RWPE2 (cell line): ENCODE measurements at regions not wholly inside any gene's neighbourhood (a gene's known extent, or its start where the extent isn't known, plus 50 kb on each side); places are given as distances from the start of the nearest gene placed in this dataset.

Experiments
- ATAC-seq: fragments of 200-7000 bp; cut with Tn5 transposase; 3 replicates; pipeline ENCODE4 v1.9.1; 2021; ENCODE audit warnings: low read depth
- DNase-seq: peaks from one replicate; pipeline ENCODE4 v3.0.0-alpha.2; 2020; ENCODE audit warnings: low spot score
- H3K27ac ChIP-seq: fragments of 450-650 bp; 2 replicates; pipeline ENCODE4 v1.5.1; 2017; ENCODE audit warnings: mild to moderate bottlenecking; ENCODE audit not compliant: poor library complexity, severe bottlenecking
- H3K27me3 ChIP-seq: fragments of 250-450 bp; sonication (Bioruptor Pico); 2 replicates; pipeline ENCODE4 v1.5.1; 2021; ENCODE audit warnings: mild to moderate bottlenecking, moderate library complexity; ENCODE audit not compliant: insufficient read depth, poor library complexity, severe bottlenecking
- H3K36me3 ChIP-seq: fragments of 250-450 bp; sonication (Bioruptor Pico); 2 replicates; pipeline ENCODE4 v1.5.1; 2020; ENCODE audit warnings: low read depth, mild to moderate bottlenecking, moderate library complexity
- H3K4me1 ChIP-seq: fragments of 250-450 bp; sonication (Bioruptor Pico); 2 replicates; pipeline ENCODE4 v1.5.1; 2021; ENCODE audit warnings: mild to moderate bottlenecking, moderate library complexity; ENCODE audit not compliant: insufficient read depth, poor library complexity, severe bottlenecking
- H3K4me3 ChIP-seq: fragments of 250-450 bp; sonication (Bioruptor Pico); 2 replicates; pipeline ENCODE4 v1.5.1; 2021; ENCODE audit warnings: mild to moderate bottlenecking, moderate library complexity; ENCODE audit not compliant: severe bottlenecking
- H3K9me3 ChIP-seq: fragments of 250-450 bp; sonication (Bioruptor Pico); 2 replicates; pipeline ENCODE4 v1.5.1; 2021; ENCODE audit warnings: mild to moderate bottlenecking, moderate library complexity; ENCODE audit not compliant: severe bottlenecking
- TF ChIP-seq, protein P1 (sequence below): fragments of 450-650 bp; IDR thresholded peaks from one replicate; pipeline ENCODE4 v1.5.1; 2017; ENCODE audit warnings: mild to moderate bottlenecking, moderate library complexity; ENCODE audit not compliant: poor library complexity, severe bottlenecking

DNA sequence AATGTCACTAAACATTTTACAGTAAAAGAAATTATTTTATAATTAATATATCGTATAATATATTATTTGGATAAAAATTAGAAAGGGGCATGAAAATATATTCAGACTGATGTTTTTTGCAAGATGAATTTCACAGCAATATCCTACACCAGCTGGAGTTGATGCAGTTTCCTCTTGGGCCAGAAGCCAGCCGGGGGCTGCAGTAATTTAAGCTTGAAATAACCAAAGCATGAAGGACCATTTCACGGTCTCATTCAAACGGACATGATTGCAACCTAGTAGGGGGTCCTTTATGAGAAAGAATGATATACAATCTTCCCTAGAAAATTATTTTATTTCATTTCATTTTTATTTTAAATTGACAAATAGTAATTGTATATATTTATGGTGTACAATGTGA is 797.2 kb upstream of the PCDH9 start:
- ATAC-seq (no peak), DNase-seq (no peak)
- H3K36me3 ChIP-seq, result no peaks in the 10 kb centered on the region

DNA sequence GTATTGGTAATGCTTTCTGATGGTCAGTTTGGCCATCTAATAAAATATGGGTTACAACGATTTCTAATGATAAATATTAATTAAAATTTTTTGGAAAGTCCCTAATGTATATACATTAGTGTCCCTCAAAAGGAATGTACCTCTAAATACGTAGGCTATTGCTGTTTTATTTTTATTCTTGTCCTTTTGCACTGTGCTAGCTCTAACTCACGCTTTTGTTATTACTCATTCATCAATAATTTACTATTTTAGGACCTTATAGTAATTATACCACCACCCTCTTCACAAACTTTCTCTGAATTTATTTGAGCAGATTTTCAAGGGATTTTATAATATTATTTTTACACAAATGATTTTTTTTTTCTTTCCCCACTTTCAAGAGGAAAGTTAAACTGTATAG is 795.9 kb upstream of the PCDH9 start:
- ATAC-seq (no peak), DNase-seq (no peak)
- no peaks in the 10 kb centered on the region for H3K27me3 ChIP-seq
- no peak overlapping the region for H3K4me3 ChIP-seq
- no peaks in the 10 kb centered on the region for H3K4me1 ChIP-seq
- no peak overlapping the region for H3K27ac ChIP-seq
- TF ChIP-seq, protein P1, sequence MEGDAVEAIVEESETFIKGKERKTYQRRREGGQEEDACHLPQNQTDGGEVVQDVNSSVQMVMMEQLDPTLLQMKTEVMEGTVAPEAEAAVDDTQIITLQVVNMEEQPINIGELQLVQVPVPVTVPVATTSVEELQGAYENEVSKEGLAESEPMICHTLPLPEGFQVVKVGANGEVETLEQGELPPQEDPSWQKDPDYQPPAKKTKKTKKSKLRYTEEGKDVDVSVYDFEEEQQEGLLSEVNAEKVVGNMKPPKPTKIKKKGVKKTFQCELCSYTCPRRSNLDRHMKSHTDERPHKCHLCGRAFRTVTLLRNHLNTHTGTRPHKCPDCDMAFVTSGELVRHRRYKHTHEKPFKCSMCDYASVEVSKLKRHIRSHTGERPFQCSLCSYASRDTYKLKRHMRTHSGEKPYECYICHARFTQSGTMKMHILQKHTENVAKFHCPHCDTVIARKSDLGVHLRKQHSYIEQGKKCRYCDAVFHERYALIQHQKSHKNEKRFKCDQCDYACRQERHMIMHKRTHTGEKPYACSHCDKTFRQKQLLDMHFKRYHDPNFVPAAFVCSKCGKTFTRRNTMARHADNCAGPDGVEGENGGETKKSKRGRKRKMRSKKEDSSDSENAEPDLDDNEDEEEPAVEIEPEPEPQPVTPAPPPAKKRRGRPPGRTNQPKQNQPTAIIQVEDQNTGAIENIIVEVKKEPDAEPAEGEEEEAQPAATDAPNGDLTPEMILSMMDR, result no peak
- H3K9me3 ChIP-seq, result no peaks in the 10 kb centered on the region
- no peaks in the 10 kb centered on the region for H3K36me3 ChIP-seq

More for the DNA sequence above, 797.2 kb upstream of the PCDH9 start:
- H3K9me3 ChIP-seq, result no peaks in the 10 kb centered on the region
- H3K4me1 ChIP-seq, result no peaks in the 10 kb centered on the region
- H3K27ac ChIP-seq, result no peak overlapping the region
- H3K27me3 ChIP-seq, result no peaks in the 10 kb centered on the region
- no peak overlapping the region for H3K4me3 ChIP-seq
- TF ChIP-seq, protein P1, result no peak

DNA sequence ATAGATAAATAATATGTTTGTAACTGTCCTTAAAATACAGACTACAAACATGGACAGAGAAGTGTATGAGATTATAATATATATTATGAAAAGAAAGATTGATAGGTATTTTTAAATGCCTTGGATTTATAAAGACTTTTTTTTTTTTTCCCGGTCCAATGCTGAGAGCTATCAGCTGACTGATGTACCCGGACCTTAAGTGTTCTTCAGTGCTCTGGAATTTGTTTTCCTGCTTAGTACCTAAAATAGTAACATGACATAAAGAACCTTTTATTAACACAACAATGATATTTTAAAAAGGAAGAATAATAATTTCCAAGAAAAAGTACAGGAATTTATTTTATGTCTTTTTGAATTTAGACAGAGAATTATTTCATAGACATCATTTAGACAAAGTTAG is 795.5 kb upstream of the PCDH9 start:
- DNase-seq (no peak), ATAC-seq (no peak)
- Histone ChIP-seq H3K4me1 (no peaks in the 10 kb centered on the region), H3K4me3 (no peak overlapping the region), H3K36me3 (no peaks in the 10 kb centered on the region), H3K9me3 (no peaks in the 10 kb centered on the region), H3K27ac (no peak overlapping the region), H3K27me3 (no peaks in the 10 kb centered on the region)
- TF ChIP-seq, protein P1, result no peak

DNA sequence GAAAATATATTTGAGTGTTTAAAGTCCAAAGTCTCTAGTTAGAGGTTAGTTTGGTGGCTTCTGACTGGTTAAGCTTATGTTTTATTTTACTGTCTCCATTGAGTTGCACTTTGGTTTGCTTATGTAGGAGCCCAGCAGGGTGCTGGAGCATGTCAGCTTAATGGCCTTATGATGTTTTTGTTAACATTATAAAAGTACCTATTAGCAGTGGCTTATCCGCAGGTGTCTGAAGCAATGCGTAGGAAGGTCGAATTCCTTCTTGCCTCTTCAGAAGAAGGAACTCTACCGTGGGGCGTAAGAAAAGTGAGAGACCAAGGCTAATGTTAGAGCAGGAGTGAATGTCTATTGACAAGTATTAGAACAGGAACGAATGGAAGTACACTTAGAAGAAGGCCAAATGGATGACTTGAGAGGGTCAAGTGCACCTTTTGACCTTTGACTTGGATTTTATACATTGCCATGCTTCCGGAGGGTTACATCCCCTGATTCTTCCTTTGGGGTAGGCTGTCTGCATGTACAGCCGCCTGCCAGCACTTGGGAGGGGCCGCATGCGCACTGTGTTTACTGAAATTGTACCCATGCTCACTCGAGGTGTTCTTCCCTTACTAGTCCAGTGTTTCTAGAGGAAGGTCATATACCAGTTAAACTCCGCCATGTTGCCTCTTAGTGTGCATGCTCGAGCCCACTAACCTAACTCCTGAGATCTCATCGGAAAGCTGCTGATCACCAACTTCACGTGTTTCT is 793.9 kb upstream of the PCDH9 start:
- TF ChIP-seq, protein P1, result no peak
- ATAC-seq (no peak), DNase-seq (no peak)
- no peaks in the 10 kb centered on the region for H3K4me1 ChIP-seq
- no peaks in the 10 kb centered on the region for H3K36me3 ChIP-seq
- H3K27me3 ChIP-seq, result no peaks in the 10 kb centered on the region
- no peaks in the 10 kb centered on the region for H3K9me3 ChIP-seq
- H3K4me3 ChIP-seq, result no peak overlapping the region
- no peak overlapping the region for H3K27ac ChIP-seq

DNA sequence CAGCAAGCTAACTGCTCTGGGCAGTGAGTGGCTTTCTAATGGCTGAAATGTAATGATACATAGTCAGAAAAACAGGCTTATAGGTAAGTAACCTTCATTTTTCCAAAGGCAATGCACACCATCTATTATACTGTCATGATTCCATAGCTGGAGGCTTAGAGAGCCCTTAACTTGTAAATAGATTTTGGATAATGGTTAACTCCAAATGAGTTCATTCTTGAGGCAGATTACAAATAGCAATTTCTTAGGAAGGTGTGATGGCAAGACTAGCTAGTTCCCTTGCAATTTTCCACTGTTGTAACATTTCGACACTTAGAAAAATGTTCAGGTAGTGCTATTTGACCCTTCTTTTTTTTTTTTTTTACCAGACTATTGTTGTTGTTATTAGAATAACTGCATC is 789.8 kb upstream of the PCDH9 start:
- TF ChIP-seq, protein P1, result no peak
- H3K9me3 ChIP-seq, result no peaks in the 10 kb centered on the region

More for the DNA sequence above, 789.8 kb upstream of the PCDH9 start:
- Histone ChIP-seq H3K4me1 (no peaks in the 10 kb centered on the region), H3K27ac (no peak overlapping the region), H3K27me3 (peaks cover 3% of the 10 kb centered on the region), H3K36me3 (no peaks in the 10 kb centered on the region), H3K4me3 (no peak overlapping the region)
- ATAC-seq, result no peak
- no peak for DNase-seq
